ENCODE measurements at regions not wholly inside any gene's neighbourhood (a gene's known extent, or its start where the extent isn't known, plus 50 kb on each side); places are given as distances from the start of the nearest gene placed in this dataset.

DNA sequence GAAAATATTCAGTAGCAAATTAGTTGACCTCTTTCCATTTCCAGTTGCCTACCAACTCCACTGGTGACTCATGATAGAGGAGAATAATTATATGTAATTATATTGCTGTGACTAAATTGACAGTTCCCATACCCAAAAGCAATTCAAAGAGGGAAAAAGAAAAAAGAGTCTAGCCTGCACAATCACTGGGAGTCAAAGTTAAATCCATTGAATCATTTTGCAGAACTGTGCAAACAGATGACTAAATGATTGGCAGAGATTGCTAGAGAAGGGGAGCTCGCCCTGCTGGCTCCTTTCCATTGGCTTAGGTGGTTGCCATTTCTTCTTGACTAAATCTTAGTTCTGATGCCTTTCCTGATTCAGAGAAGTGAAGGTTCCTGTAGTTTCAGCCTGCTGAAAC is 1228.6 kb upstream of the SORCS1 start:
- ATAC-seq (ENCODE audit: low read depth) (peak; percentile 78), DNase-seq (ENCODE audit: low spot score) (no peak)
- Histone ChIP-seq H3K4me1 (ENCODE audit: insufficient read depth, poor library complexity, severe bottlenecking) (peaks cover 19% of the 10 kb centered on the region), H3K27me3 (ENCODE audit: insufficient read depth, poor library complexity, severe bottlenecking) (no peaks in the 10 kb centered on the region), H3K9me3 (ENCODE audit: severe bottlenecking) (no peaks in the 10 kb centered on the region), H3K27ac (ENCODE audit: poor library complexity, severe bottlenecking) (peak overlapping the region; percentile 28), H3K4me3 (ENCODE audit: severe bottlenecking) (no peak overlapping the region), H3K36me3 (ENCODE audit: low read depth) (no peaks in the 10 kb centered on the region)
- TF ChIP-seq, protein P1, sequence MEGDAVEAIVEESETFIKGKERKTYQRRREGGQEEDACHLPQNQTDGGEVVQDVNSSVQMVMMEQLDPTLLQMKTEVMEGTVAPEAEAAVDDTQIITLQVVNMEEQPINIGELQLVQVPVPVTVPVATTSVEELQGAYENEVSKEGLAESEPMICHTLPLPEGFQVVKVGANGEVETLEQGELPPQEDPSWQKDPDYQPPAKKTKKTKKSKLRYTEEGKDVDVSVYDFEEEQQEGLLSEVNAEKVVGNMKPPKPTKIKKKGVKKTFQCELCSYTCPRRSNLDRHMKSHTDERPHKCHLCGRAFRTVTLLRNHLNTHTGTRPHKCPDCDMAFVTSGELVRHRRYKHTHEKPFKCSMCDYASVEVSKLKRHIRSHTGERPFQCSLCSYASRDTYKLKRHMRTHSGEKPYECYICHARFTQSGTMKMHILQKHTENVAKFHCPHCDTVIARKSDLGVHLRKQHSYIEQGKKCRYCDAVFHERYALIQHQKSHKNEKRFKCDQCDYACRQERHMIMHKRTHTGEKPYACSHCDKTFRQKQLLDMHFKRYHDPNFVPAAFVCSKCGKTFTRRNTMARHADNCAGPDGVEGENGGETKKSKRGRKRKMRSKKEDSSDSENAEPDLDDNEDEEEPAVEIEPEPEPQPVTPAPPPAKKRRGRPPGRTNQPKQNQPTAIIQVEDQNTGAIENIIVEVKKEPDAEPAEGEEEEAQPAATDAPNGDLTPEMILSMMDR (IDR thresholded peaks at IDR 0.05; ENCODE audit: poor library complexity, severe bottlenecking): no peak

GRCh38 chr10:108392286-108392685 is 1227.8 kb upstream of the SORCS1 start:
- no peak overlapping the region for H3K4me3 ChIP-seq (ENCODE audit: severe bottlenecking)
- H3K27ac ChIP-seq (ENCODE audit: poor library complexity, severe bottlenecking): peak overlapping the region; percentile 28
- peak; percentile 71 for ATAC-seq (ENCODE audit: low read depth)
- no peak for DNase-seq (ENCODE audit: low spot score)
- H3K27me3 ChIP-seq (ENCODE audit: insufficient read depth, poor library complexity, severe bottlenecking): no peaks in the 10 kb centered on the region
- H3K4me1 ChIP-seq (ENCODE audit: insufficient read depth, poor library complexity, severe bottlenecking): peaks cover 19% of the 10 kb centered on the region
- H3K36me3 ChIP-seq (ENCODE audit: low read depth): no peaks in the 10 kb centered on the region
- TF ChIP-seq, protein P1 (IDR thresholded peaks at IDR 0.05; ENCODE audit: poor library complexity, severe bottlenecking): no peak
- no peaks in the 10 kb centered on the region for H3K9me3 ChIP-seq (ENCODE audit: severe bottlenecking)

DNA sequence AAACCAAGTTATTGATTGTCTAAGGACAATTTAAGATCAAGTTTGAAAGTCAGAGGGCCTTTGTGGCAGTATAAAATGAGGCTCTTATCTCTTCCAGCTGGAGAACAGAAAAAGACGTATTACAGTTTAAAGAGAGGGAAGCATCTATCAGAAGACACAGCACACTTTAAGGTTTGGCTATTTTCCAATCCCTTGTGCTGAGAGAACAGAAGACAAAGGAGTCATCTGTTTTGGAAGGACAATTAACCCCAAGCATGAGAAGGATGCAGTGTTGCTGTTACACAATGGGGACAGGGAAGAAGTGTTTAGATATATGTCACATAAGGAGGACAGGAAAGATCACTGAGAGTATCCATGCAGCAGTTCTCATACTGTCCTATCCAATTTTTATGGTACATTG is 1224.2 kb upstream of the SORCS1 start:
- TF ChIP-seq, protein P1 (IDR thresholded peaks at IDR 0.05; ENCODE audit: poor library complexity, severe bottlenecking): no peak
- H3K27me3 ChIP-seq (ENCODE audit: insufficient read depth, poor library complexity, severe bottlenecking): no peaks in the 10 kb centered on the region
- H3K4me1 ChIP-seq (ENCODE audit: insufficient read depth, poor library complexity, severe bottlenecking): peaks cover 16% of the 10 kb centered on the region
- ATAC-seq (ENCODE audit: low read depth) (no peak), DNase-seq (ENCODE audit: low spot score) (no peak)
- H3K4me3 ChIP-seq (ENCODE audit: severe bottlenecking): no peak overlapping the region
- H3K27ac ChIP-seq (ENCODE audit: poor library complexity, severe bottlenecking): no peak overlapping the region
- no peaks in the 10 kb centered on the region for H3K9me3 ChIP-seq (ENCODE audit: severe bottlenecking)
- H3K36me3 ChIP-seq (ENCODE audit: low read depth): no peaks in the 10 kb centered on the region

DNA sequence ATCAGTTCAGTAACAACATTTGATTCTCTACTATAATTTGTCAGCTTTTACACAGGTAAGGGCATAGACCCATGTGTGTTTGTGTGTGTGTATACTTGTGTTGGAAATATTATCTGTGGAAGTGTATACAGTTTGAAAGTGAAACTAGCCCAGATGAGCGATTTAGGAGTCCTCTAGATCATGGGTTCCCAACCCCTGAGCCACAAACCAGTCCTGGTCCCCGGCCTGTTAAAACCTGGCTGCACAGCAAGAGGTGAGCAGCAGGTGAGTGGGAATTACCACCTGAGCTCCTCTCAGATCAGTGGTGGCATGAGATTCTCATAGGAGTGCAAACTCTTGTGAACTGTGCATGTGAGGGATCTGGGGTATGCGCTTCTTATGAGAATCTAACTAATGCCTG is 1221.5 kb upstream of the SORCS1 start:
- H3K9me3 ChIP-seq (ENCODE audit: severe bottlenecking): no peaks in the 10 kb centered on the region
- DNase-seq (ENCODE audit: low spot score): no peak

DNA sequence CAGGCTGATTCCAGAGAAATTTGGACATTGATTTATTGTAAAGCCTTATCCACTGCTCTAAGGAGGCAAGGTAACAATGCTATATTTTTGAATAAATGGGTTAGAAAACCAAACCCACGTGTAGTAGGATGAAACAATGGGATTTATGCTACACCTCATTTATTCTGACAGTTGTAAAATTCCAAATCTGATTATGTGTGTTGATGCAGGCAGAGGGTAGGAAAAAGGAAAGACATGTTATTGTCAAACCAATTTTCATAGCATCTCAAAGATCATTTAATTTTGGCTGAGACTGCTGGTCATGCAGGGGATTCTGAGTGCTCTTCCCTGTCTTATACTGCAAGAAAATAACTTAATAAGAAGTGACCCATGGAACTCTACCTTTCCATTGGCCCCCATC is 1219.9 kb upstream of the SORCS1 start:
- no peak for ATAC-seq (ENCODE audit: low read depth)
- Histone ChIP-seq H3K9me3 (ENCODE audit: severe bottlenecking) (no peaks in the 10 kb centered on the region), H3K36me3 (ENCODE audit: low read depth) (no peaks in the 10 kb centered on the region), H3K27me3 (ENCODE audit: insufficient read depth, poor library complexity, severe bottlenecking) (no peaks in the 10 kb centered on the region), H3K27ac (ENCODE audit: poor library complexity, severe bottlenecking) (no peak overlapping the region), H3K4me1 (ENCODE audit: insufficient read depth, poor library complexity, severe bottlenecking) (no peaks in the 10 kb centered on the region), H3K4me3 (ENCODE audit: severe bottlenecking) (no peak overlapping the region)
- TF ChIP-seq, protein P1 (IDR thresholded peaks at IDR 0.05; ENCODE audit: poor library complexity, severe bottlenecking): no peak
- no peak for DNase-seq (ENCODE audit: low spot score)

More for the DNA sequence above, 1221.5 kb upstream of the SORCS1 start:
- no peak; the same call in 2 of the 3 replicates for ATAC-seq (ENCODE audit: low read depth)
- Histone ChIP-seq H3K4me3 (ENCODE audit: severe bottlenecking) (no peak overlapping the region), H3K27ac (ENCODE audit: poor library complexity, severe bottlenecking) (no peak overlapping the region), H3K27me3 (ENCODE audit: insufficient read depth, poor library complexity, severe bottlenecking) (no peaks in the 10 kb centered on the region), H3K36me3 (ENCODE audit: low read depth) (no peaks in the 10 kb centered on the region), H3K4me1 (ENCODE audit: insufficient read depth, poor library complexity, severe bottlenecking) (peaks cover under 1% of the 10 kb centered on the region)
- TF ChIP-seq, protein P1 (IDR thresholded peaks at IDR 0.05; ENCODE audit: poor library complexity, severe bottlenecking): no peak
